GM23338 (cell line): ENCODE measurements at regions not wholly inside any gene's neighbourhood (a gene's known extent, or its start where the extent isn't known, plus 50 kb on each side); places are given as distances from the start of the nearest gene placed in this dataset.

Experiments used
- ATAC-seq: fragments of 200-7000 bp; cut with Tn5 transposase; 3 replicates; pipeline ENCODE4 v1.9.1; 2020
- DNase-seq: peaks from one replicate; pipeline ENCODE4 v3.0.0-alpha.2; 2015; ENCODE audit warnings: low spot score
- H2AFZ ChIP-seq: fragments of 200-600 bp; sonication (generic); 2 replicates; pipeline ENCODE4 v1.8.0; 2016; ENCODE audit warnings: antibody characterized with exemption, mild to moderate bottlenecking, moderate library complexity
- H3F3A ChIP-seq: fragments of 200-600 bp; sonication (generic); replicated peaks from 2 replicates; pipeline ENCODE4 v1.8.0; 2017; ENCODE audit warnings: antibody characterized with exemption, mixed run types, low read depth
- H3K27ac ChIP-seq: fragments of 200-600 bp; sonication (generic); 2 replicates; pipeline ENCODE4 v1.6.1; 2016; ENCODE audit warnings: low read depth
- H3K27me3 ChIP-seq: fragments of 200-600 bp; sonication (generic); 2 replicates; pipeline ENCODE4 v1.8.0; 2016; ENCODE audit warnings: mild to moderate bottlenecking, mixed run types, moderate library complexity; ENCODE audit not compliant: insufficient read depth
- H3K36me3 ChIP-seq: fragments of 200-600 bp; sonication (generic); 2 replicates; pipeline ENCODE4 v1.8.0; 2016; ENCODE audit warnings: mild to moderate bottlenecking; ENCODE audit not compliant: insufficient read depth
- H3K4me1 ChIP-seq: fragments of 200-600 bp; sonication (generic); 2 replicates; pipeline ENCODE4 v1.8.0; 2016; ENCODE audit warnings: mild to moderate bottlenecking, moderate library complexity; ENCODE audit not compliant: insufficient read depth
- H3K4me2 ChIP-seq: fragments of 200-600 bp; sonication (generic); 2 replicates; pipeline ENCODE4 v1.7.1; 2017; ENCODE audit warnings: mixed run types
- H3K4me3 ChIP-seq: fragments of 200-600 bp; sonication (generic); 2 replicates; pipeline ENCODE4 v1.6.1; 2016; ENCODE audit warnings: mixed run types
- H3K79me2 ChIP-seq: fragments of 200-600 bp; sonication (generic); replicated peaks from 2 replicates; pipeline ENCODE4 v1.8.0; 2017; ENCODE audit warnings: mild to moderate bottlenecking; ENCODE audit not compliant: insufficient read depth
- H3K9me2 ChIP-seq: fragments of 200-600 bp; sonication (generic); 2 replicates; pipeline ENCODE4 v1.8.0; 2017; ENCODE audit not compliant: insufficient read depth
- H4K20me1 ChIP-seq: fragments of 200-600 bp; sonication (generic); replicated peaks from 2 replicates; pipeline ENCODE4 v1.8.0; 2017; ENCODE audit warnings: mild to moderate bottlenecking; ENCODE audit not compliant: insufficient read depth
- H3K27ac Mint-ChIP-seq: 2 replicates; pipeline ENCODE4 v1.8.0; 2020; ENCODE audit warnings: inconsistent platforms, mild to moderate bottlenecking, moderate library complexity, mixed read lengths
- H3K27me3 Mint-ChIP-seq: 3 replicates; pipeline ENCODE4 v1.8.0; 2022; ENCODE audit warnings: low read depth, mild to moderate bottlenecking, moderate library complexity, mixed read lengths, inconsistent platforms; ENCODE audit not compliant: insufficient read depth, poor library complexity
- H3K36me3 Mint-ChIP-seq: 3 replicates; pipeline ENCODE4 v1.8.0; 2021; ENCODE audit warnings: low read depth, mild to moderate bottlenecking, inconsistent platforms, moderate library complexity, mixed read lengths
- H3K4me1 Mint-ChIP-seq: 3 replicates; pipeline ENCODE4 v1.8.0; 2020; ENCODE audit warnings: mild to moderate bottlenecking, inconsistent platforms, mixed read lengths
- H3K4me3 Mint-ChIP-seq: 3 replicates; pipeline ENCODE4 v1.8.0; 2021; ENCODE audit warnings: moderate library complexity, mild to moderate bottlenecking, inconsistent platforms, mixed read lengths
- H3K9me3 Mint-ChIP-seq: 3 replicates; pipeline ENCODE4 v1.8.0; 2020; ENCODE audit warnings: moderate library complexity, mild to moderate bottlenecking, inconsistent platforms, mixed read lengths
- CREB1 ChIP-seq: fragments of 250-450 bp; sonication (Bioruptor Pico); IDR thresholded peaks from 2 replicates; pipeline ENCODE4 v1.5.0; 2020; ENCODE audit warnings: low read depth, mild to moderate bottlenecking, moderate library complexity
- CTCF ChIP-seq, 2 experiments: fragments of 200-600 bp in 1 of 2; sonication (generic) in 1 of 2; conservative IDR thresholded peaks; 2 replicates each; pipeline versions ENCODE4 v1.5.1 to v1.6.1; 2016 to 2017; ENCODE audit warnings: antibody characterized with exemption in 2 of 2, low read depth in 2 of 2, mild to moderate bottlenecking in 2 of 2, moderate library complexity in 1 of 2
- ETS1 ChIP-seq: IDR thresholded peaks from 2 replicates; pipeline ENCODE4 v1.6.1; 2016; ENCODE audit warnings: antibody characterized with exemption
- EZH2 ChIP-seq: fragments of 200-600 bp; sonication (generic); IDR thresholded peaks from one replicate; pipeline ENCODE4 v1.8.0; 2017; ENCODE audit warnings: antibody characterized with exemption, mild to moderate bottlenecking, low read depth; ENCODE audit not compliant: unreplicated experiment
- EZH2phosphoT487 ChIP-seq: fragments of 200-600 bp; sonication (generic); IDR thresholded peaks from one replicate; pipeline ENCODE4 v1.8.1; 2018; ENCODE audit warnings: antibody characterized with exemption; ENCODE audit not compliant: unreplicated experiment
- JUNB ChIP-seq: IDR thresholded peaks from one replicate; pipeline ENCODE4 v1.6.1; 2016; ENCODE audit warnings: antibody characterized with exemption; ENCODE audit not compliant: unreplicated experiment
- NANOG ChIP-seq: IDR thresholded peaks from 2 replicates; pipeline ENCODE4 v1.6.1; 2016; ENCODE audit warnings: antibody characterized with exemption, borderline replicate concordance
- POLR2AphosphoS5 ChIP-seq: IDR thresholded peaks from 2 replicates; pipeline ENCODE4 v1.6.1; 2016; ENCODE audit warnings: antibody characterized with exemption, low read depth
- REST ChIP-seq: IDR thresholded peaks from one replicate; pipeline ENCODE4 v1.6.1; 2018; ENCODE audit warnings: antibody characterized with exemption; ENCODE audit not compliant: unreplicated experiment
- STAT1 ChIP-seq: IDR thresholded peaks from one replicate; pipeline ENCODE4 v1.6.1; 2016; ENCODE audit warnings: antibody characterized with exemption; ENCODE audit not compliant: unreplicated experiment
- ZNF114 ChIP-seq: fragments of 250-450 bp; sonication (Bioruptor Pico); IDR thresholded peaks from 2 replicates; pipeline ENCODE4 v1.5.0; 2020; ENCODE audit warnings: mild to moderate bottlenecking, moderate library complexity
- ZNF331 ChIP-seq: fragments of 250-450 bp; sonication (Bioruptor Pico); IDR thresholded peaks from 2 replicates; pipeline ENCODE4 v1.5.0; 2020; ENCODE audit warnings: low read depth, mild to moderate bottlenecking, moderate library complexity
- ZNF462 ChIP-seq: fragments of 250-450 bp; sonication (Bioruptor Pico); IDR thresholded peaks from 2 replicates; pipeline ENCODE4 v1.5.0; 2020; ENCODE audit warnings: mild to moderate bottlenecking, moderate library complexity

- Histone ChIP-seq H3K9me2 (no peaks in the 10 kb centered on the region; the same call in 1 of the 2 replicates), H3K79me2 (no peaks in the 10 kb centered on the region), H3K4me1 (no peaks in the 10 kb centered on the region), H3K27me3 (no peaks in the 10 kb centered on the region), H3K4me3 (no peak overlapping the region), H3F3A (no peaks in the 10 kb centered on the region), H3K4me2 (no peak overlapping the region), H2AFZ (no peak overlapping the region), H3K36me3 (no peaks in the 10 kb centered on the region), H3K27ac (no peak overlapping the region), H4K20me1 (no peaks in the 10 kb centered on the region)
- TF ChIP-seq CREB1 (CRISPR knock-in tag), result no peak
- no peak for TF ChIP-seq EZH2
- TF ChIP-seq REST, result no peak
- TF ChIP-seq ETS1, result no peak
- TF ChIP-seq EZH2phosphoT487, result no peak
- no peak for TF ChIP-seq POLR2AphosphoS5
- TF ChIP-seq JUNB, result no peak
- TF ChIP-seq ZNF331 (CRISPR knock-in tag), result no peak
- TF ChIP-seq NANOG, result no peak
- TF ChIP-seq ZNF114, result no peak
- no peak for TF ChIP-seq STAT1
- TF ChIP-seq ZNF462 (CRISPR knock-in tag), result no peak
- TF ChIP-seq CTCF (conservative IDR thresholded peaks at IDR 0.05; ENCODE audit: low read depth in 2 of 2), result no peak
- DNase-seq (no peak), ATAC-seq (no peak)
- no peaks in the 10 kb centered on the region for H3K36me3 Mint-ChIP-seq
- no peaks in the 10 kb centered on the region for H3K4me1 Mint-ChIP-seq
- H3K4me3 Mint-ChIP-seq, result no peak overlapping the region
- H3K27me3 Mint-ChIP-seq, result no peaks in the 10 kb centered on the region
- H3K9me3 Mint-ChIP-seq, result no peaks in the 10 kb centered on the region
- H3K27ac Mint-ChIP-seq, result no peak overlapping the region
Measured at GRCh38 chr20:52763321-52763853, 208.8 kb upstream of the TSHZ2 start.
